ENCODE measurements at regions not wholly inside any gene's neighbourhood (a gene's known extent, or its start where the extent isn't known, plus 50 kb on each side); places are given as distances from the start of the nearest gene placed in this dataset.

GRCh38 chr6:84409911-84410310, 182.5 kb upstream of the CEP162 start:
- no peak for DNase-seq (ENCODE audit: low read depth)
- TF ChIP-seq CTCF (IDR thresholded peaks at IDR 0.05; ENCODE audit: insufficient read depth, low read depth, low read length): no peak
- no peak overlapping the region for H3K4me3 ChIP-seq (ENCODE audit: low read depth, low read length)

DNA sequence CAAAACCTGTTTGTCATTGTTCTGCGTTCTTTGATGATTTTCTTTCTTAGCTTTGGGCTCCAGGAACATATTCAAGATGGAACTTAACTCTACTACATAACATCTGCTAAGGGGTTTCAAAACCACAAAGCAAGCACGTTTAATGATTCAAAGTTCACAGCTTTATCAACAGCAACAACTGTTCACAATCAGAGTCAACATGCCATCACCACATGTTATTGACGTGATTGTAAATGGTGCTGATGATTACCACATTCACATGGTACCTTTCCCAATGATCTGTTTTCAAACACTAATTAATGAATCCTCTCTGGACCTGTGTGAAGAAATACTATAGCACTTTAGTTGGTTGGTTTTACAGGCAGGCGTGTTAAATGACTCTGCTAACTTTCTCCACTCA, 180.6 kb upstream of the CEP162 start:
- no peak overlapping the region for H3K4me3 ChIP-seq (ENCODE audit: low read depth, low read length)
- no peak for TF ChIP-seq CTCF (IDR thresholded peaks at IDR 0.05; ENCODE audit: insufficient read depth, low read depth, low read length)
- no peak for DNase-seq (ENCODE audit: low read depth)

DNA sequence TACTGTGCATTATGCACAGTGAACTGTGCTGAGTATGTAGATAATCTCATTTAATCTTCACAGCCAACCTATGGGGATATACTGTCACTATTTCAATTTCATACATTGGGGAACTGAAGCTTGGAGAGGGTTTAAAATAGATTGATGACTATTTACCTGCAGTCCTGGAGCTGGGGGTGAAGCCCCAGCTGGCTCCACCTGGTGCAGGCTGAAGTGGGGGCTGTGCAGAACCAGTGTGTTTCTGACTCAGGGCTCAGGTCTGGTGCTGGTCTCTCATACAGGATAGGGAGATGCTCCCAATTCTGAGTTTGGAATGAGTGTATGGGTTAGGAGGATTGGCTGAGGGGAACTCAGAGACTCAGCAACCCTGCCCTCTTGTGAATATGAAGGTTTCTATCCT, 176.1 kb upstream of the CEP162 start:
- no peak overlapping the region for H3K4me3 ChIP-seq (ENCODE audit: low read depth, low read length)
- DNase-seq (ENCODE audit: low read depth): no peak
- no peak for TF ChIP-seq CTCF (IDR thresholded peaks at IDR 0.05; ENCODE audit: insufficient read depth, low read depth, low read length)

- no peak for TF ChIP-seq CTCF (IDR thresholded peaks at IDR 0.05; ENCODE audit: insufficient read depth, low read depth, low read length)
- H3K4me3 ChIP-seq (ENCODE audit: low read depth, low read length): no peak overlapping the region
- DNase-seq (ENCODE audit: low read depth): no peak
These were observed 171.6 kb upstream of the CEP162 start for GRCh38 chr6:84399003-84399402.

GRCh38 chr6:84392261-84392660, 164.8 kb upstream of the CEP162 start:
- no peak overlapping the region for H3K4me3 ChIP-seq (ENCODE audit: low read depth, low read length)
- DNase-seq (ENCODE audit: low read depth): no peak
- no peak for TF ChIP-seq CTCF (IDR thresholded peaks at IDR 0.05; ENCODE audit: insufficient read depth, low read depth, low read length)

DNA sequence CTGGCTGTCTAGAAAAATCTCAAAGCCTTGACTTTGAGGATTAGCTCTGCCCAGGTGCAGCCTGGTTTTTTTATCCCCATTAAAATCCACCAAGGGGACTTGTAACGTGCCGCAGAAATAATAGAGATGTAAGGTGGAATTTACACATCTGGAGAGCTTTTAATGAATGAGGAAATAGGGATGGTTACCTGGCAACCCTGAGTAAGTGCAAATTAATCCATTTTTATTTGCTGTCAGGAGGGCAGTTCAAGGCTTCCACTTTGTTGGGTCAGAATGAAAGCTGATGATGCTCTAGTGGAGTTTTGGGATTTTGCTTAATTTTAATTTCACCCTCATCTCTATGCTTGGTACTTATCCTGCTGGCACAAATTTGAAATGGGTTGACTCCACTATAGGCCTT, 163.4 kb upstream of the CEP162 start:
- no peak for TF ChIP-seq CTCF (IDR thresholded peaks at IDR 0.05; ENCODE audit: insufficient read depth, low read depth, low read length)
- DNase-seq (ENCODE audit: low read depth): no peak

DNA sequence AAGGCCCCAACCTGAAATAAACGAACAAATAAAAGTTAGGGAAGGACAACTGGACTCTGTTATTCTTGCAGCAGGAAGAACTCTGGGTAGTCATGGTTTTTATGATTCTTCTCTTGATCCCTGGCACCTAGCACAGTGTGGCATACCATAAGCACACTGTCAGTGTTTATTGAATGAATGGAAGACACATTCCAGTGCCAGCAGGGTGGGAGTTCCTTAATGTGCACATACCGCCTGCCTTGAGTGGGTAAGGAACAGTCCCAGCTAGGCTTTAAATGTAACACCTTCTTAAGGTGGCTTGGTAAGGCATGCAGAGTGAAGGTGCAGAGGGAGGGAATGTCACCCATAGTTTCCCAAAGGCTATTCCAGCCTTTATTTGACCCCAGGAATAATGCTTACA, 162.9 kb upstream of the CEP162 start:
- H3K4me3 ChIP-seq (ENCODE audit: low read depth, low read length): no peak overlapping the region
- DNase-seq (ENCODE audit: low read depth): no peak

More for the DNA sequence above, 163.4 kb upstream of the CEP162 start:
- H3K4me3 ChIP-seq (ENCODE audit: low read depth, low read length): no peak overlapping the region

More for the DNA sequence above, 162.9 kb upstream of the CEP162 start:
- TF ChIP-seq CTCF (IDR thresholded peaks at IDR 0.05; ENCODE audit: insufficient read depth, low read depth, low read length): no peak
